RWPE1 (cell line): ENCODE measurements at regions not wholly inside any gene's neighbourhood (a gene's known extent, or its start where the extent isn't known, plus 50 kb on each side); places are given as distances from the start of the nearest gene placed in this dataset.
"Not testable (repeated sequence)": the region's sequence is repeated elsewhere in the genome, so short reads cannot be mapped to it uniquely, and the experiment has no call there.

ENCODE experiments used
- CTCF ChIA-PET: fragments of 350-600 bp; sonication (Branson Sonifier 250); formaldehyde crosslinking; extraction: SDS; loops from one replicate; lab custom pipeline; 2021; lab: Yijun Ruan, JAX
- POLR2A ChIA-PET: fragments of 400-600 bp; formaldehyde crosslinking; extraction: SDS; loops from one replicate; lab custom pipeline; 2020; ENCODE audit warnings: antibody characterized with exemption; ENCODE audit not compliant: low non-redundant PET; lab: Yijun Ruan, JAX
- DNase-seq: peaks from one replicate; pipeline ENCODE4 v3.0.0; 2012; ENCODE audit warnings: low spot score
- H3K27ac ChIP-seq: fragments of 450-650 bp; 2 replicates; pipeline ENCODE4 v1.5.1; 2017
- CTCF ChIP-seq: fragments of 450-650 bp; conservative IDR thresholded peaks from 2 replicates; pipeline ENCODE4 v1.5.1; 2017; ENCODE audit warnings: low read depth, mild to moderate bottlenecking

- ChIA-PET CTCF (no interaction called here), POLR2A (no interaction called here)
- H3K27ac ChIP-seq: no peak overlapping the region
- DNase-seq: no peak
- TF ChIP-seq CTCF: no peak
These were observed 710.2 kb downstream of the TRHDE start for GRCh38 chr12:72982356-72982755.

- ChIA-PET POLR2A (no interaction called here), CTCF (no interaction called here)
- no peak for TF ChIP-seq CTCF
- no peak overlapping the region for H3K27ac ChIP-seq
- no peak for DNase-seq
These were observed 714.8 kb downstream of the TRHDE start for GRCh38 chr12:72986963-72987362.

GRCh38 chr12:72989458-72989947 lies 717.3 kb downstream of the TRHDE start:
- TF ChIP-seq CTCF: no peak
- CTCF ChIA-PET: no interaction called here
- POLR2A ChIA-PET: no interaction called here
- no peak for DNase-seq
- H3K27ac ChIP-seq: no peak overlapping the region

- POLR2A ChIA-PET, H3K27ac ChIP-seq, CTCF ChIA-PET: not testable (repeated sequence)
These were observed 722.9 kb downstream of the TRHDE start for GRCh38 chr12:72995029-72995428.

GRCh38 chr12:72995616-72996015 lies 723.4 kb downstream of the TRHDE start:
- TF ChIP-seq CTCF: no peak
- POLR2A ChIA-PET: no interaction called here
- CTCF ChIA-PET: no interaction called here
- DNase-seq: no peak
- no peak overlapping the region for H3K27ac ChIP-seq

More at GRCh38 chr12:72995029-72995428, 722.9 kb downstream of the TRHDE start:
- DNase-seq: not testable (repeated sequence)

- H3K27ac ChIP-seq, CTCF ChIA-PET, DNase-seq, POLR2A ChIA-PET: not testable (repeated sequence)
These were observed 729.6 kb downstream of the TRHDE start for GRCh38 chr12:73001806-73002205.

- POLR2A ChIA-PET, DNase-seq, H3K27ac ChIP-seq, CTCF ChIA-PET: not testable (repeated sequence)
These were observed 730.3 kb downstream of the TRHDE start for GRCh38 chr12:73002504-73002903.

- DNase-seq, H3K27ac ChIP-seq, POLR2A ChIA-PET, CTCF ChIA-PET: not testable (repeated sequence)
These were observed 737.1 kb downstream of the TRHDE start for GRCh38 chr12:73009138-73009834.

GRCh38 chr12:73017981-73018380 lies 745.8 kb downstream of the TRHDE start:
- DNase-seq: no peak
- no peak overlapping the region for H3K27ac ChIP-seq
- ChIA-PET POLR2A (no interaction called here), CTCF (no interaction called here)
- TF ChIP-seq CTCF: no peak
